ENCODE measurements at regions not wholly inside any gene's neighbourhood (a gene's known extent, or its start where the extent isn't known, plus 50 kb on each side); places are given as distances from the start of the nearest gene placed in this dataset.

GRCh38 chr12:93252221-93252620, 125.5 kb upstream of the NUDT4 start:
- no peaks in the 10 kb centered on the region for H3K27me3 ChIP-seq (ENCODE audit: insufficient read depth)
- DNase-seq (ENCODE audit: low spot score) (no peak), ATAC-seq (no peak)
- Mint-ChIP-seq H3K27ac (no peak overlapping the region), H3K4me1 (no peaks in the 10 kb centered on the region), H3K9me3 (peaks cover 36% of the 10 kb centered on the region), H3K4me3 (no peak overlapping the region), H3K27me3 (ENCODE audit: insufficient read depth, low read depth, poor library complexity) (peaks cover 3% of the 10 kb centered on the region), H3K36me3 (ENCODE audit: low read depth) (peaks cover 33% of the 10 kb centered on the region)
- H3K4me3 ChIP-seq = no peak overlapping the region
- H3K9me2 ChIP-seq (ENCODE audit: insufficient read depth) = 0 out of 2 replicates have a peak, but pooled peaks cover 3% of the 10 kb centered on the region
- no peak for TF ChIP-seq EZH2phosphoT487 (IDR thresholded peaks at IDR 0.05; ENCODE audit: unreplicated experiment)
- no peak for TF ChIP-seq ZNF114 (CRISPR knock-in tag; IDR thresholded peaks at IDR 0.05)
- no peak for TF ChIP-seq REST (IDR thresholded peaks at IDR 0.05; ENCODE audit: unreplicated experiment)
- no peak for TF ChIP-seq EZH2 (IDR thresholded peaks at IDR 0.05; ENCODE audit: low read depth, unreplicated experiment)
- TF ChIP-seq JUNB (IDR thresholded peaks at IDR 0.05; ENCODE audit: unreplicated experiment) = no peak
- H3K79me2 ChIP-seq (replicated peaks; ENCODE audit: insufficient read depth) = no peaks in the 10 kb centered on the region
- no peak overlapping the region for H2AFZ ChIP-seq
- H3K4me1 ChIP-seq (ENCODE audit: insufficient read depth) = no peaks in the 10 kb centered on the region; the same call in 1 of the 2 replicates
- H3K36me3 ChIP-seq (ENCODE audit: insufficient read depth) = peaks cover 5% of the 10 kb centered on the region; the same call in 1 of the 2 replicates
- H3K27ac ChIP-seq (ENCODE audit: low read depth) = no peak overlapping the region
- H3F3A ChIP-seq (replicated peaks; ENCODE audit: low read depth) = no peaks in the 10 kb centered on the region
- no peaks in the 10 kb centered on the region for H4K20me1 ChIP-seq (replicated peaks; ENCODE audit: insufficient read depth)
- H3K4me2 ChIP-seq = no peak overlapping the region

- H3K27ac Mint-ChIP-seq = no peak overlapping the region
- Histone ChIP-seq H3K4me2 (no peak overlapping the region), H3K9me2 (ENCODE audit: insufficient read depth) (no peaks in the 10 kb centered on the region), H3K36me3 (ENCODE audit: insufficient read depth) (peaks cover 5% of the 10 kb centered on the region; the same call in 1 of the 2 replicates), H3K4me1 (ENCODE audit: insufficient read depth) (peaks cover 5% of the 10 kb centered on the region; the same call in 1 of the 2 replicates), H3K79me2 (replicated peaks; ENCODE audit: insufficient read depth) (no peaks in the 10 kb centered on the region), H2AFZ (no peak overlapping the region), H3K27me3 (ENCODE audit: insufficient read depth) (no peaks in the 10 kb centered on the region), H3F3A (replicated peaks; ENCODE audit: low read depth) (no peaks in the 10 kb centered on the region), H3K27ac (ENCODE audit: low read depth) (no peak overlapping the region), H3K4me3 (no peak overlapping the region), H4K20me1 (replicated peaks; ENCODE audit: insufficient read depth) (no peaks in the 10 kb centered on the region)
- ATAC-seq (no peak), DNase-seq (ENCODE audit: low spot score) (no peak)
- H3K36me3 Mint-ChIP-seq (ENCODE audit: low read depth) = peaks cover 33% of the 10 kb centered on the region
- TF ChIP-seq ZNF114 (CRISPR knock-in tag; IDR thresholded peaks at IDR 0.05) (no peak), EZH2phosphoT487 (IDR thresholded peaks at IDR 0.05; ENCODE audit: unreplicated experiment) (no peak), ZNF462 (CRISPR knock-in tag; IDR thresholded peaks at IDR 0.05) (no peak), EZH2 (IDR thresholded peaks at IDR 0.05; ENCODE audit: low read depth, unreplicated experiment) (no peak), STAT1 (IDR thresholded peaks at IDR 0.05; ENCODE audit: unreplicated experiment) (no peak), NANOG (IDR thresholded peaks at IDR 0.05; ENCODE audit: borderline replicate concordance) (no peak)
- peaks cover 3% of the 10 kb centered on the region for H3K27me3 Mint-ChIP-seq (ENCODE audit: insufficient read depth, low read depth, poor library complexity)
- H3K9me3 Mint-ChIP-seq = peaks cover 36% of the 10 kb centered on the region
- peaks cover 10% of the 10 kb centered on the region; the same call in 2 of the 3 replicates for H3K4me1 Mint-ChIP-seq
- H3K4me3 Mint-ChIP-seq = no peak overlapping the region
Measured at GRCh38 chr12:93254911-93255310, 122.8 kb upstream of the NUDT4 start.
